Caki2 (cell line): ENCODE measurements at regions not wholly inside any gene's neighbourhood (a gene's known extent, or its start where the extent isn't known, plus 50 kb on each side); places are given as distances from the start of the nearest gene placed in this dataset.
A peak's percentile ranks its signal among the peaks of the same experiment; 100 is the strongest.

Experiments
- DNase-seq: peaks from one replicate; pipeline ENCODE4 v3.0.0-alpha.2; 2015; ENCODE audit warnings: low read depth
- in situ Hi-C: cut with HindIII; loops from 2 replicates; pipeline ENCODE4 v1.10.0; 2016; ENCODE audit warnings: low sequenced_read_pairs, low pct_unique_long_range_greater_than_20kb, mixed read lengths

GRCh38 chr4:23680671-23681518, 209.0 kb downstream of the PPARGC1A start:
- DNase-seq = no peak
- in situ Hi-C loops = no loop called here

- DNase-seq = no peak
- in situ Hi-C loops = no loop called here
These were observed 215.2 kb downstream of the PPARGC1A start for GRCh38 chr4:23674694-23675093.

GRCh38 chr4:23667659-23668058, 222.2 kb downstream of the PPARGC1A start:
- DNase-seq = no peak
- in situ Hi-C loops = no loop called here

GRCh38 chr4:23660865-23661264, 229.0 kb downstream of the PPARGC1A start:
- in situ Hi-C loops = no loop called here
- DNase-seq = no peak

- in situ Hi-C loops = no loop called here
- DNase-seq = no peak
These were observed 235.1 kb downstream of the PPARGC1A start for GRCh38 chr4:23654791-23655190.

- no peak for DNase-seq
- in situ Hi-C loops = no loop called here
These were observed 240.8 kb downstream of the PPARGC1A start for GRCh38 chr4:23648854-23649596.

- in situ Hi-C loops = no loop called here
- DNase-seq = no peak
These were observed 254.4 kb downstream of the PPARGC1A start for GRCh38 chr4:23635468-23635867.

GRCh38 chr4:23631255-23631950, 258.4 kb downstream of the PPARGC1A start:
- in situ Hi-C loops = no loop called here

GRCh38 chr4:23630110-23630509, 259.7 kb downstream of the PPARGC1A start:
- in situ Hi-C loops = no loop called here
- no peak for DNase-seq

More at GRCh38 chr4:23631255-23631950, 258.4 kb downstream of the PPARGC1A start:
- no peak for DNase-seq

- in situ Hi-C loops = no loop called here
- DNase-seq = no peak
These were observed 260.4 kb downstream of the PPARGC1A start for GRCh38 chr4:23629421-23629820.

- in situ Hi-C loops = no loop called here
- DNase-seq = peak; percentile 6
These were observed 275.5 kb downstream of the PPARGC1A start for GRCh38 chr4:23614284-23614892.

GRCh38 chr4:23613782-23614181, 276.1 kb downstream of the PPARGC1A start:
- in situ Hi-C loops = no loop called here
- no peak for DNase-seq

- no peak for DNase-seq
- in situ Hi-C loops = no loop called here
These were observed 287.1 kb downstream of the PPARGC1A start for GRCh38 chr4:23602720-23603119.

- no peak for DNase-seq
- in situ Hi-C loops = no loop called here
These were observed 295.7 kb downstream of the PPARGC1A start for GRCh38 chr4:23594125-23594524.

- no peak for DNase-seq
- in situ Hi-C loops = no loop called here
These were observed 299.4 kb downstream of the PPARGC1A start for GRCh38 chr4:23590431-23590830.

- no peak for DNase-seq
- in situ Hi-C loops = no loop called here
These were observed 305.8 kb downstream of the PPARGC1A start for GRCh38 chr4:23584024-23584423.

GRCh38 chr4:23582671-23583070, 307.2 kb downstream of the PPARGC1A start:
- in situ Hi-C loops = no loop called here
- no peak for DNase-seq

- no peak for DNase-seq
- in situ Hi-C loops = no loop called here
These were observed 310.7 kb downstream of the PPARGC1A start for GRCh38 chr4:23579166-23579565.

- no peak for DNase-seq
- in situ Hi-C loops = no loop called here
These were observed 312.4 kb downstream of the PPARGC1A start for GRCh38 chr4:23577398-23577797.
